ENCODE measurements at regions not wholly inside any gene's neighbourhood (a gene's known extent, or its start where the extent isn't known, plus 50 kb on each side); places are given as distances from the start of the nearest gene placed in this dataset.

DNA sequence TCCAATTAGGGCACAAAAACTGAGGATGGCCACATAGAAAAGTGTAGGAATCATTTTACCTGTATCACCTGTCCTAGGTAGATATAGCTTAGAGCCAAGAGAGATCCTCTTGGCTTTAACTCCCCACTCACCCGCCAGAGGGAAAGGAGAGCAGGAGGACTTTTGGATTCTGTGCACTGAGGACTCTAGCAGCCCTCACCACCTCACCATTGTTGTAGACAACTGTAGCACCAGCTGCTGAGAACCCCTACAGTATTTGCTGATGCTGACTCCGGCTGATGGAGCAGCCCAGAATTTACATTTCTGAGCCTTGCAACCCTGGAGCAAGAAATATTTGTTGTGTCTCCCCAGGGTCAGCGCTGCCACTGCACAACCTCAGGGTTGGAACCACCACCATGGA, 2044.4 kb downstream of the OLFM4 start:
- Histone ChIP-seq H2AFZ (ENCODE audit: low read length) (no peak overlapping the region), H3K9me2 (ENCODE audit: insufficient read depth, low read length) (no peaks in the 10 kb centered on the region), H3K4me3 (ENCODE audit: low read depth, low read length, poor library complexity, severe bottlenecking) (no peak overlapping the region), H3K79me2 (ENCODE audit: insufficient read depth, low read depth, low read length) (no peaks in the 10 kb centered on the region), H3K27ac (ENCODE audit: low read depth, low read length, poor library complexity, severe bottlenecking) (no peak overlapping the region), H3K4me2 (ENCODE audit: low read length) (no peak overlapping the region), H4K20me1 (ENCODE audit: insufficient read depth, low read length) (no peaks in the 10 kb centered on the region), H3K36me3 (ENCODE audit: insufficient read depth, low read length) (no peaks in the 10 kb centered on the region), H3K9me3 (ENCODE audit: low read length) (no peaks in the 10 kb centered on the region), H3K4me1 (ENCODE audit: insufficient read depth, low read length, poor library complexity, severe bottlenecking) (no peaks in the 10 kb centered on the region)
- ChIA-PET CTCF (ENCODE audit: unreplicated experiment) (no interaction called here), POLR2A (no interaction called here)
- TF ChIP-seq, protein P1, sequence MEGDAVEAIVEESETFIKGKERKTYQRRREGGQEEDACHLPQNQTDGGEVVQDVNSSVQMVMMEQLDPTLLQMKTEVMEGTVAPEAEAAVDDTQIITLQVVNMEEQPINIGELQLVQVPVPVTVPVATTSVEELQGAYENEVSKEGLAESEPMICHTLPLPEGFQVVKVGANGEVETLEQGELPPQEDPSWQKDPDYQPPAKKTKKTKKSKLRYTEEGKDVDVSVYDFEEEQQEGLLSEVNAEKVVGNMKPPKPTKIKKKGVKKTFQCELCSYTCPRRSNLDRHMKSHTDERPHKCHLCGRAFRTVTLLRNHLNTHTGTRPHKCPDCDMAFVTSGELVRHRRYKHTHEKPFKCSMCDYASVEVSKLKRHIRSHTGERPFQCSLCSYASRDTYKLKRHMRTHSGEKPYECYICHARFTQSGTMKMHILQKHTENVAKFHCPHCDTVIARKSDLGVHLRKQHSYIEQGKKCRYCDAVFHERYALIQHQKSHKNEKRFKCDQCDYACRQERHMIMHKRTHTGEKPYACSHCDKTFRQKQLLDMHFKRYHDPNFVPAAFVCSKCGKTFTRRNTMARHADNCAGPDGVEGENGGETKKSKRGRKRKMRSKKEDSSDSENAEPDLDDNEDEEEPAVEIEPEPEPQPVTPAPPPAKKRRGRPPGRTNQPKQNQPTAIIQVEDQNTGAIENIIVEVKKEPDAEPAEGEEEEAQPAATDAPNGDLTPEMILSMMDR (conservative IDR thresholded peaks at IDR 0.05; ENCODE audit: low read length): no peak
- TF ChIP-seq EZH2phosphoT487 (IDR thresholded peaks at IDR 0.05; ENCODE audit: borderline replicate concordance, low read depth, low read length): no peak
- intact Hi-C loops (cut with micrococcal nuclease; ENCODE audit: unreplicated experiment): no loop called here
- DNase-seq (ENCODE audit: low spot score): no peak
- no TSS peak for BruUV-seq (replicated peaks)

DNA sequence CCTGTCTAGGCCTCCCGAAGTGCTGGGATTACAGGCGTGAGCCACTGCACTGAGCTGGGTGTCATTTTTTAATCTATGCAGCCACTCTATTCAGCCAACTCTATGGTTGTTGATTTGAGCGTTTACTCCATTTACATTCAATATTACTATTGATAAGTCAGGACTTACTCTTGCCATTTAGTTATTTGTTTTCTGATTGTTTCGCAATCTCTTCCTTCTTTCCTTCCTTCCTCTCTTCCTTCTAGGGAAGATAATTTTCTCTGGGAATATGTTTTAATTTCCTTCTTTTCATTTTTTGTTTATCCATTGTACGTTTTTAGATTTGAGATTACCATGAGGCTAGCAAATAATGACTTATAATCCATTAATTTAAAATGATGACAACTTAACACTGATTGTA, 2056.0 kb downstream of the OLFM4 start:
- no peaks in the 10 kb centered on the region for H3K9me2 ChIP-seq (ENCODE audit: insufficient read depth, low read length)
- POLR2A ChIA-PET: no interaction called here
- H2AFZ ChIP-seq (ENCODE audit: low read length): no peak overlapping the region
- H3K9me3 ChIP-seq (ENCODE audit: low read length): no peaks in the 10 kb centered on the region
- BruUV-seq (replicated peaks): no TSS peak
- H3K36me3 ChIP-seq (ENCODE audit: insufficient read depth, low read length): no peaks in the 10 kb centered on the region
- H3K79me2 ChIP-seq (ENCODE audit: insufficient read depth, low read depth, low read length): no peaks in the 10 kb centered on the region
- CTCF ChIA-PET (ENCODE audit: unreplicated experiment): no interaction called here
- TF ChIP-seq EZH2phosphoT487 (IDR thresholded peaks at IDR 0.05; ENCODE audit: borderline replicate concordance, low read depth, low read length): no peak
- TF ChIP-seq, protein P1 (conservative IDR thresholded peaks at IDR 0.05; ENCODE audit: low read length): no peak
- DNase-seq (ENCODE audit: low spot score): no peak
- no peak overlapping the region for H3K4me2 ChIP-seq (ENCODE audit: low read length)
- H3K4me1 ChIP-seq (ENCODE audit: insufficient read depth, low read length, poor library complexity, severe bottlenecking): no peaks in the 10 kb centered on the region
- intact Hi-C loops (cut with micrococcal nuclease; ENCODE audit: unreplicated experiment): no loop called here
- no peak overlapping the region for H3K4me3 ChIP-seq (ENCODE audit: low read depth, low read length, poor library complexity, severe bottlenecking)
- H4K20me1 ChIP-seq (ENCODE audit: insufficient read depth, low read length): no peaks in the 10 kb centered on the region
- no peak overlapping the region for H3K27ac ChIP-seq (ENCODE audit: low read depth, low read length, poor library complexity, severe bottlenecking)

DNA sequence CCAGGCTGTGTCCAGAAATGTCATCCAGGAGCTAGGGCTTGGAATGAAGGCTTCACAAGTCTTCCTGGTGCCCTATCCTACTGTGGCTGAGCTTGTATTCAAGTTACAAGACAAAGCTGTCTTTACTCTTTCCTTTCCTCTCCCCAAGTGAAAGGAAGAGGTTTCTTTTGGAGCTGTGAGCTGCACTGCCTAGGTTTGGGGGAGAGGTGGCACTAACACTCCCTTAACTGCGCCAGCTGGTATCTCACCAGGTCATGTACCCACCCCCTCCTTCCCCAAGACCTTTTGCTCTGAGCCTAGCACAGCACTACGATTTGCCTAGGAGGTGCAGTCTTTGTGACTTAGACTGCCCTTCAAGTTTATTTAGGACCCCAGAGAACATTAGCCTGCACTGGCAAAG, 2053.6 kb upstream of the PRR20A start:
- intact Hi-C loops (cut with micrococcal nuclease; ENCODE audit: unreplicated experiment): no loop called here

More for the DNA sequence above, 2053.6 kb upstream of the PRR20A start:
- Histone ChIP-seq H3K4me1 (ENCODE audit: insufficient read depth, low read length, poor library complexity, severe bottlenecking) (no peaks in the 10 kb centered on the region), H3K4me3 (ENCODE audit: low read depth, low read length, poor library complexity, severe bottlenecking) (no peak overlapping the region), H2AFZ (ENCODE audit: low read length) (no peak overlapping the region), H3K79me2 (ENCODE audit: insufficient read depth, low read depth, low read length) (no peaks in the 10 kb centered on the region), H3K9me3 (ENCODE audit: low read length) (peaks cover 2% of the 10 kb centered on the region; the same call in 1 of the 2 replicates), H3K9me2 (ENCODE audit: insufficient read depth, low read length) (no peaks in the 10 kb centered on the region), H3K4me2 (ENCODE audit: low read length) (no peak overlapping the region), H3K27ac (ENCODE audit: low read depth, low read length, poor library complexity, severe bottlenecking) (no peak overlapping the region), H3K36me3 (ENCODE audit: insufficient read depth, low read length) (no peaks in the 10 kb centered on the region), H4K20me1 (ENCODE audit: insufficient read depth, low read length) (no peaks in the 10 kb centered on the region)
- ChIA-PET POLR2A (no interaction called here), CTCF (ENCODE audit: unreplicated experiment) (no interaction called here)
- BruUV-seq (replicated peaks): no TSS peak
- no peak for TF ChIP-seq EZH2phosphoT487 (IDR thresholded peaks at IDR 0.05; ENCODE audit: borderline replicate concordance, low read depth, low read length)
- TF ChIP-seq, protein P1 (conservative IDR thresholded peaks at IDR 0.05; ENCODE audit: low read length): no peak
- no peak for DNase-seq (ENCODE audit: low spot score)
